GM23248 (cell line): ENCODE measurements at regions not wholly inside any gene's neighbourhood (a gene's known extent, or its start where the extent isn't known, plus 50 kb on each side); places are given as distances from the start of the nearest gene placed in this dataset.

Source experiments
- EZH2 ChIP-seq: fragments of 200-600 bp; sonication (generic); IDR thresholded peaks from 2 replicates; pipeline ENCODE4 v1.6.1; 2018; ENCODE audit warnings: antibody characterized with exemption, mild to moderate bottlenecking; ENCODE audit not compliant: insufficient read depth, poor library complexity, severe bottlenecking
- EZH2phosphoT487 ChIP-seq: fragments of 200-600 bp; sonication (generic); IDR thresholded peaks from 2 replicates; pipeline ENCODE4 v1.6.1; 2018; ENCODE audit warnings: antibody characterized with exemption, moderate library complexity, mild to moderate bottlenecking, low read depth; ENCODE audit not compliant: insufficient read depth

GRCh38 chr9:91071184-91071990, 269.8 kb downstream of the SYK start:
- TF ChIP-seq EZH2 (no peak), EZH2phosphoT487 (no peak)
